ENCODE measurements at regions not wholly inside any gene's neighbourhood (a gene's known extent, or its start where the extent isn't known, plus 50 kb on each side); places are given as distances from the start of the nearest gene placed in this dataset.
A peak's percentile ranks its signal among the peaks of the same experiment; 100 is the strongest.
"Not testable (repeated sequence)": the region's sequence is repeated elsewhere in the genome, so short reads cannot be mapped to it uniquely, and the experiment has no call there.

GRCh38 chr3:31100519-31100918, 206.1 kb upstream of the GADL1 start:
- no peak for DNase-seq (ENCODE audit: low spot score)

- DNase-seq (ENCODE audit: low spot score): not testable (repeated sequence)
Measured at GRCh38 chr3:31101285-31101684, 206.8 kb upstream of the GADL1 start.

- no peak for DNase-seq (ENCODE audit: low spot score)
Measured at GRCh38 chr3:31102196-31102879, 207.9 kb upstream of the GADL1 start.

GRCh38 chr3:31103181-31103580, 208.7 kb upstream of the GADL1 start:
- DNase-seq (ENCODE audit: low spot score): no peak

GRCh38 chr3:31103623-31104180, 209.2 kb upstream of the GADL1 start:
- no peak for DNase-seq (ENCODE audit: low spot score)

GRCh38 chr3:31105011-31105410, 210.6 kb upstream of the GADL1 start:
- DNase-seq (ENCODE audit: low spot score): no peak

- no peak for DNase-seq (ENCODE audit: low spot score)
Measured at GRCh38 chr3:31105438-31106077, 211.1 kb upstream of the GADL1 start.

- DNase-seq (ENCODE audit: low spot score): no peak
Measured at GRCh38 chr3:31106204-31106603, 211.7 kb upstream of the GADL1 start.

GRCh38 chr3:31106912-31107311, 212.5 kb upstream of the GADL1 start:
- DNase-seq (ENCODE audit: low spot score): no peak

GRCh38 chr3:31114929-31115283, 220.4 kb upstream of the GADL1 start:
- DNase-seq (ENCODE audit: low spot score): no peak

- DNase-seq (ENCODE audit: low spot score): not testable (repeated sequence)
Measured at GRCh38 chr3:31115531-31115930, 221.1 kb upstream of the GADL1 start.

- no peak for DNase-seq (ENCODE audit: low spot score)
Measured at GRCh38 chr3:31116651-31117050, 222.2 kb upstream of the GADL1 start.

- DNase-seq (ENCODE audit: low spot score): no peak
Measured at GRCh38 chr3:31117854-31118253, 223.4 kb upstream of the GADL1 start.

- no peak for DNase-seq (ENCODE audit: low spot score)
Measured at GRCh38 chr3:31124373-31124772, 229.9 kb upstream of the GADL1 start.

GRCh38 chr3:31125413-31126020, 231.1 kb upstream of the GADL1 start:
- no peak for DNase-seq (ENCODE audit: low spot score)

- DNase-seq (ENCODE audit: low spot score): no peak
Measured at GRCh38 chr3:31129241-31129640, 234.8 kb upstream of the GADL1 start.

GRCh38 chr3:31132132-31132769, 237.8 kb upstream of the GADL1 start:
- DNase-seq (ENCODE audit: low spot score): peak; percentile 47

- DNase-seq (ENCODE audit: low spot score): no peak
Measured at GRCh38 chr3:31133541-31133940, 239.1 kb upstream of the GADL1 start.

- no peak for DNase-seq (ENCODE audit: low spot score)
Measured at GRCh38 chr3:31135546-31135945, 241.1 kb upstream of the GADL1 start.

GRCh38 chr3:31137718-31138465, 243.4 kb upstream of the GADL1 start:
- DNase-seq (ENCODE audit: low spot score): no peak

- no peak for DNase-seq (ENCODE audit: low spot score)
Measured at GRCh38 chr3:31140470-31140869, 246.0 kb upstream of the GADL1 start.

- DNase-seq (ENCODE audit: low spot score): no peak
Measured at GRCh38 chr3:31142139-31142538, 247.7 kb upstream of the GADL1 start.

Measured in HT-29 (cell line).